HG03520 (cell line): ENCODE measurements at regions not wholly inside any gene's neighbourhood (a gene's known extent, or its start where the extent isn't known, plus 50 kb on each side); places are given as distances from the start of the nearest gene placed in this dataset.

Experiments
- ATAC-seq: cut with Tn5 transposase; IDR thresholded peaks from one replicate; pipeline ENCODE4 v1.9.1; 2021; ENCODE audit warnings: mild to moderate bottlenecking, moderate library complexity; ENCODE audit not compliant: unreplicated experiment

GRCh38 chr6:133748628-133749027 is 140.3 kb upstream of the TCF21 start:
- ATAC-seq = no peak

GRCh38 chr6:133749427-133749826 is 139.5 kb upstream of the TCF21 start:
- ATAC-seq = no peak

GRCh38 chr6:133752129-133752528 is 136.8 kb upstream of the TCF21 start:
- no peak for ATAC-seq

- no peak for ATAC-seq
Measured at GRCh38 chr6:133753756-133754155, 135.2 kb upstream of the TCF21 start.

GRCh38 chr6:133754298-133754697 is 134.6 kb upstream of the TCF21 start:
- no peak for ATAC-seq

GRCh38 chr6:133756078-133756695 is 132.7 kb upstream of the TCF21 start:
- no peak for ATAC-seq

- no peak for ATAC-seq
Measured at GRCh38 chr6:133757335-133757734, 131.6 kb upstream of the TCF21 start.

- no peak for ATAC-seq
Measured at GRCh38 chr6:133758815-133759335, 130.0 kb upstream of the TCF21 start.

- no peak for ATAC-seq
Measured at GRCh38 chr6:133759524-133759923, 129.4 kb upstream of the TCF21 start.

- ATAC-seq = no peak
Measured at GRCh38 chr6:133761706-133762105, 127.2 kb upstream of the TCF21 start.

GRCh38 chr6:133764008-133764753 is 124.7 kb upstream of the TCF21 start:
- no peak for ATAC-seq

- no peak for ATAC-seq
Measured at GRCh38 chr6:133764754-133765208, 124.1 kb upstream of the TCF21 start.

- no peak for ATAC-seq
Measured at GRCh38 chr6:133767357-133767970, 121.4 kb upstream of the TCF21 start.

GRCh38 chr6:133768656-133769295 is 120.1 kb upstream of the TCF21 start:
- no peak for ATAC-seq

GRCh38 chr6:133769463-133769862 is 119.5 kb upstream of the TCF21 start:
- ATAC-seq = no peak

GRCh38 chr6:133772567-133772966 is 116.3 kb upstream of the TCF21 start:
- no peak for ATAC-seq

GRCh38 chr6:133773776-133774175 is 115.1 kb upstream of the TCF21 start:
- no peak for ATAC-seq

- no peak for ATAC-seq
Measured at GRCh38 chr6:133774356-133774755, 114.6 kb upstream of the TCF21 start.

GRCh38 chr6:133778414-133779130 is 110.3 kb upstream of the TCF21 start:
- ATAC-seq = no peak

- ATAC-seq = no peak
Measured at GRCh38 chr6:133779916-133780695, 108.8 kb upstream of the TCF21 start.
